GM12892 (cell line): ENCODE measurements at regions not wholly inside any gene's neighbourhood (a gene's known extent, or its start where the extent isn't known, plus 50 kb on each side); places are given as distances from the start of the nearest gene placed in this dataset.

Experiments
- POLR2A ChIP-seq: IDR thresholded peaks from 2 replicates; pipeline ENCODE4 v1.6.1; 2011; ENCODE audit warnings: low read depth, low read length, control low read depth
- TAF1 ChIP-seq: IDR thresholded peaks from 2 replicates; pipeline ENCODE4 v1.6.1; 2011; ENCODE audit warnings: low read depth, mild to moderate bottlenecking, control low read depth, low read length, borderline replicate concordance

DNA sequence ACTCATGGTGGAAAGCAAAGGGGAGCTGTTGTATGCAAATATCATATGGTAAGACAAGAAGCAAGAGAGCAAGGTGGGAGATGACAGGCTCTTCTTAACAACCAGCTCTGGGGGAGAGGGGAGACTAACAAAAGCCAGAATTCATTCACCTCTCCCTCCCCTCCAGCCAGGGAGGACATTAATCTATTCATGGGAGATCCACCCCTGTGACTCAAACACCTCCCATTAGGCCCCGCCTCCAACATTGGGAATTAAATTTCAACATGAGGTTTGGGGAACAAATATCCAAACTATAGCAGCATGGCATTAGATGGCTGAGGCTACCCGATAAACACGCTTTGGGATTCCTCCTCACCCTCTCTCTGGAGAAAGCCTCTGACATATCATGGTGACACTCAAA, 210.6 kb downstream of the RHOU start:
- TF ChIP-seq POLR2A (no peak), TAF1 (no peak)
